Limb (tissue), 2 donors: ENCODE measurements at regions not wholly inside any gene's neighbourhood (a gene's known extent, or its start where the extent isn't known, plus 50 kb on each side); places are given as distances from the start of the nearest gene placed in this dataset.

Source experiments
- DNase-seq, 2 donors: peaks; one replicate each; pipeline ENCODE4 v3.0.0-alpha.2; 2016; ENCODE audit errors: extremely low spot score in 2 of 2

DNA sequence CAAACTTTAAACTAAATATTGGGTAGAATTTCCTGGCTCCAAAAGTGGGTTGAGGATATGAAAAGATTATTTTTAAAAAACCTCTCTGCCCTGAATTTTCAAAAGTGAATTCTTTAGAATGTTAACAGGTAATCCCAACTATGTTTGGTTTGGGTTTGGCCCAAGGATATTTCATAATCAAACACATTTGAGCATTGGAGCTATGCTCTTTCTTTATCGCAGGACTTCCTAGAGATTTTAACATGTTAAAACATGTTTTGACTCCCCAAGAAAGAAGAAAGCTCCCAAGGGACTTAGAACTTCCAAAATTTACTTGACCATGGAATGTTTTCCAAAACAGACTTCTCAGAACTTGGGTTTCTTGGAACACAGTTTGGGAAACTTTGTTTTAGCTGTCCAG lies 75.6 kb upstream of the SYNPR start:
- no peak for DNase-seq

DNA sequence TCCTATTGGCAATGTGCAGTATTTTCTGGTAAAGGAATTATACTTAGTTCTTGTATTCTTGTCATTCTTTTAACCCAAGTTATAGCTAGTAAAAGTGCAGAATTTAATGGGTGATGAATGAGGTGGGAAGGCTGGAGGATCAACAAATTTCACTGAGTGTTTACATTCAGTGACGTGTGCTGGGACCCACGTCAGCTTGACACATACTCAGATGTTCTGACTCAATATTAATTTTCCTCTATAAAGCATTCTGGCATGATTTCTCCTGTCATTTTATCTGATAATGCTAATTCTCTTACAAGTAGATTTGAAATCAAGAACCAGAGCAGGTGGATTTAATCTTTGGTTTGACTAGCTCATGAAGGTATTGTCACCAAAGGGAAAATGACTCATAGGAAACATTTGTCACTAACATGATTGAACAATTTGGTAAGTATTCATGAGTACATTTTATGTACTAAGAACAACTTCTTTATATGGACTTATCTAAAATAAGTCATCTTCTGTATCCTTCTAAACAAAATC lies 71.0 kb upstream of the SYNPR start:
- no peak for DNase-seq

DNA sequence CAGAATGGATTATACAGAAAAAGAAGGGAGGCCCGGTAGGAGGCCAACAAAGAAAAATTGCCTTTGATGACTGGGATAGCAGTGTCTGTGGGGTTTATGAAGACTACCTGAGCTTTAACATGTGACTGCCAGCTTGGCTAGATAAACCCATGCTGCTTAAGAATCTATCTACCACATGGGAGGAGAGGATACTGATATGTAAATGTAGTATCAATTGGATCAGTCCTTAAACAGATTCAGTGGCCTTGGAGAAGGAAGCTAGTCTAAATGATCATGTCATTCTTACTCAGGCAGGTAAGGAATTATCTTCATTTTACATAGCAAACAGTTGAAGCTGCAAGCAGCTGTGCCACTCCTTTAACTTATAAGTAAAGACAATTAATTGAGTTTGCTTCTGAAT lies 50.0 kb upstream of the SYNPR start:
- no peak for DNase-seq
